GM18951 (cell line): ENCODE measurements at regions not wholly inside any gene's neighbourhood (a gene's known extent, or its start where the extent isn't known, plus 50 kb on each side); places are given as distances from the start of the nearest gene placed in this dataset.

ENCODE experiments used
- POLR2A ChIP-seq: IDR thresholded peaks from 4 replicates; pipeline ENCODE4 v1.6.1; 2011; ENCODE audit warnings: mild to moderate bottlenecking; ENCODE audit not compliant: insufficient read length, insufficient read depth; ENCODE audit errors: extremely low read depth
- in situ Hi-C: fragments of 300-500 bp; cut with MboI; formaldehyde crosslinking; loops from one replicate; pipeline ENCODE4 v1.12.0; 2022; ENCODE audit warnings: low sequenced_read_pairs, mixed read lengths, inconsistent platforms; ENCODE audit not compliant: unreplicated experiment

GRCh38 chr1:110779636-110780035 is 93.3 kb upstream of the CD53 start:
- in situ Hi-C loops, result loop anchor here (5.0 to 10.0 kb wide), 2 partner anchors 157 to 245 kb away; no protein-coding TSS in a partner anchor
- no peak for TF ChIP-seq POLR2A

- in situ Hi-C loops, result loop anchor here (10.0 kb wide), 1 partner anchor 244 kb away; no protein-coding TSS in a partner anchor
- no peak for TF ChIP-seq POLR2A
These were observed 94.1 kb upstream of the CD53 start for GRCh38 chr1:110778821-110779220.

- TF ChIP-seq POLR2A, result no peak
- in situ Hi-C loops, result loop anchor here (10.0 kb wide), 1 partner anchor 242 kb away; no protein-coding TSS in a partner anchor
These were observed 95.7 kb upstream of the CD53 start for GRCh38 chr1:110777228-110777627.

GRCh38 chr1:110774398-110774797 is 98.5 kb upstream of the CD53 start:
- in situ Hi-C loops, result loop anchor here (10.0 kb wide), 1 partner anchor 240 kb away; no protein-coding TSS in a partner anchor
- no peak for TF ChIP-seq POLR2A

GRCh38 chr1:110773813-110774212 is 99.1 kb upstream of the KCNA3 start:
- in situ Hi-C loops, result loop anchor here (10.0 kb wide), 1 partner anchor 239 kb away; no protein-coding TSS in a partner anchor
- no peak for TF ChIP-seq POLR2A

GRCh38 chr1:110771245-110772022 is 96.7 kb upstream of the KCNA3 start:
- in situ Hi-C loops, result loop anchor here (10.0 kb wide), 1 partner anchor 237 kb away; no protein-coding TSS in a partner anchor
- TF ChIP-seq POLR2A, result no peak

- no peak for TF ChIP-seq POLR2A
- in situ Hi-C loops, result loop anchor here (10.0 kb wide), 1 partner anchor 236 kb away; no protein-coding TSS in a partner anchor
These were observed 96.1 kb upstream of the KCNA3 start for GRCh38 chr1:110770832-110771231.

GRCh38 chr1:110768605-110769004 is 93.9 kb upstream of the KCNA3 start:
- in situ Hi-C loops, result no loop called here
- no peak for TF ChIP-seq POLR2A

- in situ Hi-C loops, result no loop called here
- no peak for TF ChIP-seq POLR2A
These were observed 91.6 kb upstream of the KCNA3 start for GRCh38 chr1:110766336-110766647.

GRCh38 chr1:110765640-110766335 is 91.0 kb upstream of the KCNA3 start:
- in situ Hi-C loops, result no loop called here
- no peak for TF ChIP-seq POLR2A

GRCh38 chr1:110763149-110763548 is 88.4 kb upstream of the KCNA3 start:
- TF ChIP-seq POLR2A, result no peak
- in situ Hi-C loops, result no loop called here

GRCh38 chr1:110760321-110760720 is 85.6 kb upstream of the KCNA3 start:
- in situ Hi-C loops, result no loop called here
- no peak for TF ChIP-seq POLR2A

- TF ChIP-seq POLR2A, result no peak
- in situ Hi-C loops, result no loop called here
These were observed 81.8 kb upstream of the KCNA3 start for GRCh38 chr1:110756506-110756905.
